ENCODE measurements at regions not wholly inside any gene's neighbourhood (a gene's known extent, or its start where the extent isn't known, plus 50 kb on each side); places are given as distances from the start of the nearest gene placed in this dataset.

GRCh38 chr7:139561-140243, 52.7 kb upstream of the FAM20C start:
- DNase-seq, result no peak

DNA sequence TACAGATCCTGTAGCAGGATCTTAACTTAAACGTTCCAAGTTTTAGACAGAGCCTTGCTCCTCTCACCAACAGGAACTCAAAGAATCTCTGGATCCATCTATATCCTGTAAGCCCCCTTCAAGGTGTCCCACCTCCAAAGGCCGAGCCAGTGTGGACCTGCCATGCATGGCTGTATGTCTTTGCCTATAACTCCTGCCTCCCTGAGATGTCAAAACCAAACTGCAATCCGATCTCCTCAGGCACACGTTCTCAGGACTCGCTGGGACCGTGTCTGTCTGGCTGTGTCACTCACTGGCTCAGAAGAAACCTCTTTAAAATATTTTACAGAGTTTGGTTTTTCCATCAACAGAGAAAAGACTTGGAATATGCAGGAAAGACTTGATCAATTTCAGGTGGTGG, 51.4 kb upstream of the FAM20C start:
- DNase-seq, result no peak

DNA sequence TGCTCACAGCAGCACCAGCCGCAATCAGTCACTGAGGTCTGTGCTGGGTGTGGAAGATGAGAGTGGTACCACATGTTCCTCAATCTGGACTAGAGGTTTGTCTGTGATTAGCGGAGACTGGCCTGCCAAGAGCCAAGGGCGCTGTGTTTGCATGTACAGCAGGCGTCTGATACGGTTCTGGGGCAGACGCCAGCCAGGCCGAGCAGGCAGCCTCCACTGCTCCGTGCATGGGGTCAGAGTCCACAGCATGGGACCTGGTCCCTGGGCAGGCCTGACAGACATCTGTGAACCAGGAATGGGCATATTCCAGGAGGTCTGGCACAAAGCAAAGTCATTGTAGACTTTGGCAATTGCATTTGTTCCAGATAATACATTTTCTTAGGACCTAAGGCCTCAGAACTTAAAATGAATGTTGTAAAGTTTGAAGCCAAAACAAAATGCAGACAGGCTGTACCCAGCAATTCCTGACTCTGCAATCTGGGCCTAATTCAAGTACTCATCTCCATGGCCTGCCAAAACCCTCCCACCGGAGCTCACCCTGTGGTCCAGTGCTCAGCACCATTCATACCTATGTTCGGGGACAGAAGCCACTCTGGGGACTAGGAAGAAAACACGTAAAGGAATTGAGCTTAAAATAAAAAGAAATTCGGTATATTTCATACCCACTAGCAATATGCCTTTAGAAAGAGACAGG, 50.0 kb upstream of the FAM20C start:
- no peak for DNase-seq

Data from HCEC 1CT (cell line).